A172 (cell line): ENCODE measurements at regions not wholly inside any gene's neighbourhood (a gene's known extent, or its start where the extent isn't known, plus 50 kb on each side); places are given as distances from the start of the nearest gene placed in this dataset.
"Not testable (repeated sequence)": the region's sequence is repeated elsewhere in the genome, so short reads cannot be mapped to it uniquely, and the experiment has no call there.

Source experiments
- DNase-seq: peaks from one replicate; pipeline ENCODE4 v3.0.0-alpha.2; 2015; ENCODE audit warnings: low spot score

- peak; percentile 12 for DNase-seq
Observed at GRCh38 chr3:145017959-145018358, 1046.3 kb downstream of the DIPK2A start.

- no peak for DNase-seq
Observed at GRCh38 chr3:145022447-145022846, 1050.8 kb downstream of the DIPK2A start.

GRCh38 chr3:145024700-145025099 lies 1053.1 kb downstream of the DIPK2A start:
- DNase-seq = no peak

- not testable (repeated sequence) for DNase-seq
Observed at GRCh38 chr3:145027186-145027585, 1055.6 kb downstream of the DIPK2A start.

GRCh38 chr3:145032791-145033190 lies 1061.2 kb downstream of the DIPK2A start:
- DNase-seq = no peak

- no peak for DNase-seq
Observed at GRCh38 chr3:145035682-145036081, 1064.1 kb downstream of the DIPK2A start.

GRCh38 chr3:145054055-145054454 lies 1082.4 kb downstream of the DIPK2A start:
- not testable (repeated sequence) for DNase-seq

- no peak for DNase-seq
Observed at GRCh38 chr3:145055375-145056076, 1083.9 kb downstream of the DIPK2A start.

GRCh38 chr3:145058483-145058882 lies 1086.9 kb downstream of the DIPK2A start:
- no peak for DNase-seq

- DNase-seq = no peak
Observed at GRCh38 chr3:145063616-145064015, 1092.0 kb downstream of the DIPK2A start.

GRCh38 chr3:145070795-145071194 lies 1090.2 kb downstream of the PLOD2 start:
- DNase-seq = no peak

- DNase-seq = no peak
Observed at GRCh38 chr3:145079436-145079835, 1081.5 kb downstream of the PLOD2 start.

GRCh38 chr3:145087038-145087437 lies 1073.9 kb downstream of the PLOD2 start:
- no peak for DNase-seq

GRCh38 chr3:145088917-145089316 lies 1072.1 kb downstream of the PLOD2 start:
- no peak for DNase-seq

GRCh38 chr3:145089337-145089736 lies 1071.6 kb downstream of the PLOD2 start:
- no peak for DNase-seq

GRCh38 chr3:145094355-145094941 lies 1066.5 kb downstream of the PLOD2 start:
- DNase-seq = peak; percentile 69

GRCh38 chr3:145111141-145111540 lies 1049.8 kb downstream of the PLOD2 start:
- DNase-seq = not testable (repeated sequence)

GRCh38 chr3:145116769-145117168 lies 1044.2 kb downstream of the PLOD2 start:
- DNase-seq = no peak

- no peak for DNase-seq
Observed at GRCh38 chr3:145118303-145118702, 1042.7 kb downstream of the PLOD2 start.

GRCh38 chr3:145124900-145125678 lies 1035.9 kb downstream of the PLOD2 start:
- peak; percentile 1 for DNase-seq

GRCh38 chr3:145133281-145133680 lies 1027.7 kb downstream of the PLOD2 start:
- no peak for DNase-seq

GRCh38 chr3:145134738-145135137 lies 1026.2 kb downstream of the PLOD2 start:
- DNase-seq = no peak

GRCh38 chr3:145144361-145144760 lies 1016.6 kb downstream of the PLOD2 start:
- no peak for DNase-seq
